ENCODE measurements at regions not wholly inside any gene's neighbourhood (a gene's known extent, or its start where the extent isn't known, plus 50 kb on each side); places are given as distances from the start of the nearest gene placed in this dataset.
"Not testable (repeated sequence)": the region's sequence is repeated elsewhere in the genome, so short reads cannot be mapped to it uniquely, and the experiment has no call there.

GRCh38 chr1:70504176-70504820 lies 93.2 kb downstream of the CTH start:
- Histone ChIP-seq H2AFZ (no peak overlapping the region), H3K79me2 (no peaks in the 10 kb centered on the region), H3K4me1 (ENCODE audit: insufficient read depth) (peaks cover 4% of the 10 kb centered on the region), H3K9me2 (replicated peaks; ENCODE audit: insufficient read depth) (no peaks in the 10 kb centered on the region), H3K36me3 (replicated peaks; ENCODE audit: insufficient read depth, low read depth) (no peaks in the 10 kb centered on the region), H3K4me3 (no peak overlapping the region), H3K27me3 (no peaks in the 10 kb centered on the region), H3K4me2 (no peak overlapping the region), H3K9me3 (ENCODE audit: low read depth) (no peaks in the 10 kb centered on the region), H4K20me1 (ENCODE audit: insufficient read depth, poor library complexity, severe bottlenecking) (no peaks in the 10 kb centered on the region), H3K27ac (peak overlapping the region; percentile 33)
- 82% methylated on average over 6 of the region's 7 CpGs for WGBS (ENCODE audit: low lambda C conversion rate, missing lambda C conversion rate)
- peak; percentile 63 for DNase-seq (ENCODE audit: low spot score)
- TF ChIP-seq EZH2 (IDR thresholded peaks at IDR 0.05; ENCODE audit: borderline replicate concordance) (no peak), EZH2phosphoT487 (IDR thresholded peaks at IDR 0.05; ENCODE audit: low read depth, severe bottlenecking, unreplicated experiment) (no peak), CTCF (IDR thresholded peaks at IDR 0.05; ENCODE audit: poor library complexity) (no peak)

- H3K27me3 ChIP-seq, result no peaks in the 10 kb centered on the region
- H3K36me3 ChIP-seq (replicated peaks; ENCODE audit: insufficient read depth, low read depth), result no peaks in the 10 kb centered on the region
- peak overlapping the region; percentile 33 for H3K27ac ChIP-seq
- H3K9me3 ChIP-seq (ENCODE audit: low read depth), result no peaks in the 10 kb centered on the region
- H3K9me2 ChIP-seq (replicated peaks; ENCODE audit: insufficient read depth), result no peaks in the 10 kb centered on the region
- peaks cover 4% of the 10 kb centered on the region for H3K4me1 ChIP-seq (ENCODE audit: insufficient read depth)
- H3K4me3 ChIP-seq, result no peak overlapping the region
- H2AFZ ChIP-seq, result no peak overlapping the region
- H4K20me1 ChIP-seq (ENCODE audit: insufficient read depth, poor library complexity, severe bottlenecking), result no peaks in the 10 kb centered on the region
- H3K4me2 ChIP-seq, result no peak overlapping the region
- 40% methylated on average over 2 of the region's 2 CpGs for WGBS (ENCODE audit: low lambda C conversion rate, missing lambda C conversion rate)
- peak; percentile 73 for DNase-seq (ENCODE audit: low spot score)
- TF ChIP-seq EZH2 (IDR thresholded peaks at IDR 0.05; ENCODE audit: borderline replicate concordance) (no peak), EZH2phosphoT487 (IDR thresholded peaks at IDR 0.05; ENCODE audit: low read depth, severe bottlenecking, unreplicated experiment) (no peak), CTCF (IDR thresholded peaks at IDR 0.05; ENCODE audit: poor library complexity) (no peak)
- H3K79me2 ChIP-seq, result no peaks in the 10 kb centered on the region
These were observed 93.7 kb downstream of the CTH start for GRCh38 chr1:70504821-70505193.

- H3K9me2 ChIP-seq (replicated peaks; ENCODE audit: insufficient read depth); H4K20me1 ChIP-seq (ENCODE audit: insufficient read depth, poor library complexity, severe bottlenecking); H3K9me3 ChIP-seq (ENCODE audit: low read depth); DNase-seq (ENCODE audit: low spot score); H3K36me3 ChIP-seq (replicated peaks; ENCODE audit: insufficient read depth, low read depth); H3K4me3 ChIP-seq; H3K4me1 ChIP-seq (ENCODE audit: insufficient read depth); H3K4me2 ChIP-seq; H2AFZ ChIP-seq; H3K27ac ChIP-seq; H3K27me3 ChIP-seq; H3K79me2 ChIP-seq: not testable (repeated sequence)
- 89% methylated on average over 3 of the region's 3 CpGs for WGBS (ENCODE audit: low lambda C conversion rate, missing lambda C conversion rate)
These were observed 96.9 kb downstream of the CTH start for GRCh38 chr1:70507991-70508390.

GRCh38 chr1:70509996-70510876 lies 99.2 kb downstream of the CTH start:
- WGBS (ENCODE audit: low lambda C conversion rate, missing lambda C conversion rate), result 77% methylated on average over 19 of the region's 19 CpGs

More at GRCh38 chr1:70509996-70510876, 99.2 kb downstream of the CTH start:
- Histone ChIP-seq H3K9me3 (ENCODE audit: low read depth) (no peaks in the 10 kb centered on the region), H3K27ac (no peak overlapping the region), H3K79me2 (no peaks in the 10 kb centered on the region), H3K9me2 (replicated peaks; ENCODE audit: insufficient read depth) (no peaks in the 10 kb centered on the region), H3K4me3 (no peak overlapping the region), H3K27me3 (peaks cover 7% of the 10 kb centered on the region), H3K4me2 (no peak overlapping the region), H4K20me1 (ENCODE audit: insufficient read depth, poor library complexity, severe bottlenecking) (no peaks in the 10 kb centered on the region), H3K36me3 (replicated peaks; ENCODE audit: insufficient read depth, low read depth) (no peaks in the 10 kb centered on the region), H3K4me1 (ENCODE audit: insufficient read depth) (no peaks in the 10 kb centered on the region), H2AFZ (no peak overlapping the region)
- TF ChIP-seq EZH2phosphoT487 (IDR thresholded peaks at IDR 0.05; ENCODE audit: low read depth, severe bottlenecking, unreplicated experiment) (no peak), CTCF (IDR thresholded peaks at IDR 0.05; ENCODE audit: poor library complexity) (peak; percentile 78), EZH2 (IDR thresholded peaks at IDR 0.05; ENCODE audit: borderline replicate concordance) (no peak)
- DNase-seq (ENCODE audit: low spot score), result peak; percentile 84
